ENCODE measurements at regions not wholly inside any gene's neighbourhood (a gene's known extent, or its start where the extent isn't known, plus 50 kb on each side); places are given as distances from the start of the nearest gene placed in this dataset.

DNA sequence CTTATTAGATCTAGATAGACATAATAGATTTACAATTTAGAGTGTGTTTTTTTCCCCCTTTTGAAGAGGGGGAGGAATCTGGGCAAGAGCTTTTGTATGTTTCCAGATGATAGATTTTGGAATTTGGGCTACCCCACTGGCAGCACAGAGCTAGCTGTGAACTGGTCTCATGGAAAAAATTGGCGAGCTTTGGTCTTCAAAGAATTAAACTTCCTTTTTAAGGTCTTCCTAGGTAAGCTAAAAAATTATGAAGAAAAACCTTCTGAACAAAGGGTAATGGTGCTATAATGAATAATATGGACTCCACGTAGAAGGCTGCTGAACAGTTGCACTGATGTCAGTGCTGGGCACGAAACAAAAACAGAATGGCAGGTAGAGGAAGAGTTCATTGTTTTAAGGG lies 109.3 kb downstream of the ZIC5 start:
- TF ChIP-seq, protein P1, sequence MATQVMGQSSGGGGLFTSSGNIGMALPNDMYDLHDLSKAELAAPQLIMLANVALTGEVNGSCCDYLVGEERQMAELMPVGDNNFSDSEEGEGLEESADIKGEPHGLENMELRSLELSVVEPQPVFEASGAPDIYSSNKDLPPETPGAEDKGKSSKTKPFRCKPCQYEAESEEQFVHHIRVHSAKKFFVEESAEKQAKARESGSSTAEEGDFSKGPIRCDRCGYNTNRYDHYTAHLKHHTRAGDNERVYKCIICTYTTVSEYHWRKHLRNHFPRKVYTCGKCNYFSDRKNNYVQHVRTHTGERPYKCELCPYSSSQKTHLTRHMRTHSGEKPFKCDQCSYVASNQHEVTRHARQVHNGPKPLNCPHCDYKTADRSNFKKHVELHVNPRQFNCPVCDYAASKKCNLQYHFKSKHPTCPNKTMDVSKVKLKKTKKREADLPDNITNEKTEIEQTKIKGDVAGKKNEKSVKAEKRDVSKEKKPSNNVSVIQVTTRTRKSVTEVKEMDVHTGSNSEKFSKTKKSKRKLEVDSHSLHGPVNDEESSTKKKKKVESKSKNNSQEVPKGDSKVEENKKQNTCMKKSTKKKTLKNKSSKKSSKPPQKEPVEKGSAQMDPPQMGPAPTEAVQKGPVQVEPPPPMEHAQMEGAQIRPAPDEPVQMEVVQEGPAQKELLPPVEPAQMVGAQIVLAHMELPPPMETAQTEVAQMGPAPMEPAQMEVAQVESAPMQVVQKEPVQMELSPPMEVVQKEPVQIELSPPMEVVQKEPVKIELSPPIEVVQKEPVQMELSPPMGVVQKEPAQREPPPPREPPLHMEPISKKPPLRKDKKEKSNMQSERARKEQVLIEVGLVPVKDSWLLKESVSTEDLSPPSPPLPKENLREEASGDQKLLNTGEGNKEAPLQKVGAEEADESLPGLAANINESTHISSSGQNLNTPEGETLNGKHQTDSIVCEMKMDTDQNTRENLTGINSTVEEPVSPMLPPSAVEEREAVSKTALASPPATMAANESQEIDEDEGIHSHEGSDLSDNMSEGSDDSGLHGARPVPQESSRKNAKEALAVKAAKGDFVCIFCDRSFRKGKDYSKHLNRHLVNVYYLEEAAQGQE (IDR thresholded peaks at IDR 0.05; ENCODE audit: insufficient read depth in 1 of 2, low read depth in 2 of 2, low read length in 2 of 2): no peak
- TF ChIP-seq FOXP2 (optimal IDR thresholded peaks at IDR 0.05; ENCODE audit: borderline replicate concordance, extremely low read depth, extremely low read length, insufficient read depth) (no peak), POLR2AphosphoS5 (IDR thresholded peaks at IDR 0.05; ENCODE audit: low read depth, low read length) (no peak), SIN3A (IDR thresholded peaks at IDR 0.05; ENCODE audit: borderline replicate concordance, insufficient read depth, low read length) (no peak), TAF1 (IDR thresholded peaks at IDR 0.05; ENCODE audit: borderline replicate concordance, insufficient read depth, low read length) (no peak)

All from PFSK-1 (cell line).